HuH-7 (cell line): ENCODE measurements at regions not wholly inside any gene's neighbourhood (a gene's known extent, or its start where the extent isn't known, plus 50 kb on each side); places are given as distances from the start of the nearest gene placed in this dataset.

Source experiments
- DNase-seq: peaks from one replicate; pipeline ENCODE4 v3.0.0; 2011; ENCODE audit warnings: low spot score

DNA sequence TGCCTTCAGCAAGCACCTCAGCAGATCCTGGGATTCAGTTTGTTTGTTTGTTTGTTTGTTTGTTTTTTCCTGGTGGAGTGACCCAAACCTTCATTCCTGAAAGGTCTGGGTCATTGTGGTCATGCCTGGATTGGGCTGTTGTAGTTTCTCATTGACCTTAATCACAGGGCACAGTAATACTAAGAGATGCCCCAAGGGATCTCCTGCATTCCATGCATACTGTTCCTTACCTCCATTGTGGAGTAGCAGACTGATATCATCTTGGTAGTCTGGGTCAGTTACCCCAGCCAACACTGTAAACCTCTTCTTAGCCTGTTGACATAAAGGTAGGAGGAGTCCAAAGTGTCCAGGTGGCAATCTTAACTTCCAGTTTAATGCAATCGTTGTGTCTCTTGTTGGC is 1466.7 kb upstream of the CDH9 start:
- no peak for DNase-seq

DNA sequence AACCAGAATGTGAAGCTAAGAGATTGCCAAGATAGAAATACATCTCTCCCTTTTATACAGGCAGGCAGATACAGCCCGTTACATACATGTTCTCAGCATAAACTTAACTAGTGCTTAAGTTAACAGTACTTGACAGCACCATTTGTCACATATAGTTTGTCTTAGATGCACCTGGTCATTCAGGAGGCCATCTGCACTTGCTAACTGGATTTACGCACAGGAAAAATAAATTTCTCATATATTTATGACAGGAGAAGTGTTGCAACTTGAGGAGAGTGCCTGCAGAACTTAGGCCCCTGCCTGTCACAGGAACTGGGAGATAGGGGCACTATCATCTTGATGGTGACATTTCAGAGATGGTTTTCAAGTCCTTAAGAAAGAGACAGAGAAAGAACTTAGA is 1462.1 kb upstream of the CDH9 start:
- DNase-seq, result no peak

DNA sequence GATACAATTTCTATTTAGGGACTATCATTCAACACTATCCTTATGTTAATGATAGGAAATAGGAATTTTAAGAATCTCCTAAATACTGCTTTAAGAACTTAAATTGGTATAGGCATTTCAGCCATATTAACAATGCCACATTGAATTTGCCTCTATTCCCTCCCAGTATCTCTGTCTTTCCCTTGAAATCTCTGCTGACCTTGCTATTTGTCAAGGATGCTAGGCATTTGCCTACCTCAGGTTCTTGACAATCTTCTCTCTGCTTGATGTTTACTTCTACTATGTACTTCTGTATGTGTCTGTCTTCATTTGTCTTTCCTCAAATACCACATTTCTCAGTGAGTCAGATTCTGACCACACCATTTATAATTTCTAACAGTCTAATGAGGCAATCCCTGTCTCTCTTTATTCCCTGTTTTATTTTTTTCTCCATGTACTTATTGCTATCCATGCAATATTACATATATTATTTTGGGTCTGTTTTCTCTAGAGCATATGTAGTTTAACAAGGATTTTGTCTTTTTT is 1461.4 kb upstream of the CDH9 start:
- no peak for DNase-seq

DNA sequence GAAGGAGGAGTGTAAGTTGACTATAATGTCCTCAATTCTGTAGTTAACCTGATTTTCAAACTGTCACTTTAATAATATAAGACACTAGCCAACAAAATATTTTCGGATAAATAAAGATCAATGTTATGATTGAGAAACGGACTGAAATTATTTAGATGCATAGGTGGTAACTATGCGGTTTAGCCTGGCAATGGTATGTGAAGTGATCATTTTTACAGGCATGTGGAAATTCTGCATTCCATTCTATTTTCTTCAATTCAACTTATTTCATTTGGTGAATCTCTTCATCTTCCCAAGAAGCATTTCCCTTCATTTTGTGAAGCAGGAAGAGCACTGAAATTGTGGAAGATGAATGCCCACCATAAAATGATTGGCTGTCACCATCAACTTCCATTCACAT is 1457.5 kb upstream of the CDH9 start:
- no peak for DNase-seq

DNA sequence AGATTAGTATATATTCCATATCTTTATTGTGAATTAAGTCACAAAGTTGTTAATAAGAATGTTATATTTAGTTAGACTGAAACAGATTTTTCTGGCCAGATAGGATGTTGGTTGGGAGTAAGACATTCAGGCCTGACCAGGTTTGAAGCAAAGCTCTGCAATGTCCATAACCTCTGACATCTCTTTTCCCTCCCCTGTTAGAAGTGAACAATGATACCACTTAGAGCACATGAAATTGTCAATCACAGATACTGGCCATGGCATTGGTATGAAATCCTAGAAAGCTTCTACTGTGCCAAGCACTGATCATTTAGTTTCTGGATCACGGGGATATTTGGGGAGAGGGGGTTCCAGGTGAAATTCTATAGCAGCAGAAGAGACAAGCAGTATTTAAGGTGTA is 1455.1 kb upstream of the CDH9 start:
- DNase-seq, result no peak

DNA sequence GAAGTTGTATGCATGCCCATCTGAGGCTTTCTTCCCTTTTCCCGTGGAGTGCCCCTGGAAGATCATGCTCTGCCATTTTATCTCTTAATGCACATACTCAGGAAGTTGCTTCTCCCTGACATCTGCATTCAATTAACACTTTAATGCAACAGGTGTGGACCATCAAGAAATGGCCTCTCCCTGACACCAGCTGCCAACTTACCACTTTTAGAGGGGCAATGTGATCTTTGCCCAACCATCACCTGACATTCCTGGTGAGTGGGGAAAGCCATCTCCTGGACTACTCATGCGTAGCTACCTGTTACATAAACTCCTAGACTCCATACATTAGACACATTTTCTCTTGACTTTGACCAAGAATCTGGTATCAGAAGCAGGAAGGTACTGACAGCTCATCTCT is 1450.4 kb upstream of the CDH9 start:
- no peak for DNase-seq

DNA sequence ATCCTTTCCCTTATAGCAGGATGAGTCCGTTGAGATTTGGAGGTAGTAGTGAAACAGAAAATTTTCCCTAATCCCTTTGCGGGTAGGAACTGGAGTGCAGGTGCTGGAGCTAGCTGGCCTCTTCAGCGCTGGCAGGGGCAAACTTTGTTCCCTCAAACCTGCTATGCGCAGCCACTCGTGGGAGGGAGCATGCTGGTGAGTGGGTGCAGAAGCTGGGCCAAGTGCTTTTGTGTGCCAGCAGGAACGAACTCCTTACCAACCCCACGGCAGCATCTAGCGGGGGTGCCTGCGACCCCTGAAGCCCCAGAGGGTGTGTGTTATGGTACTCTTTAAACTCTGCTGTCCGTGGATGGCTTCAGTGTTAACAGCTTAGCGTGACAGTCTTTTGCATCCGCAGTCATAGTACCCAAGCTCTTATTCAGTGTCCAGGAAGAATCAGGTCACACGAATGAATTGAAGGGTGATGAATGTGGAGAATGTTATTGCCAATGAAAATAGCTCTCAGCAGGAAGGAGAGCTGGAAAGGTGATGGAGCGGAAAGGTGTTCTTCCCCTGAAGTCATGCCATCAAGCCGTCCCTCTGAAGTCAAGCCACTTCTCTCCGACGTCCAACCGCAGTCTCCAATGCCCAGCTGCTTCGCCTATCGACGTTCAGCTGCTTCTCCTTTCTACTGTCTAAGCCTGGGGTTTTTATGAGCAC is 1445.1 kb upstream of the CDH9 start:
- no peak for DNase-seq

DNA sequence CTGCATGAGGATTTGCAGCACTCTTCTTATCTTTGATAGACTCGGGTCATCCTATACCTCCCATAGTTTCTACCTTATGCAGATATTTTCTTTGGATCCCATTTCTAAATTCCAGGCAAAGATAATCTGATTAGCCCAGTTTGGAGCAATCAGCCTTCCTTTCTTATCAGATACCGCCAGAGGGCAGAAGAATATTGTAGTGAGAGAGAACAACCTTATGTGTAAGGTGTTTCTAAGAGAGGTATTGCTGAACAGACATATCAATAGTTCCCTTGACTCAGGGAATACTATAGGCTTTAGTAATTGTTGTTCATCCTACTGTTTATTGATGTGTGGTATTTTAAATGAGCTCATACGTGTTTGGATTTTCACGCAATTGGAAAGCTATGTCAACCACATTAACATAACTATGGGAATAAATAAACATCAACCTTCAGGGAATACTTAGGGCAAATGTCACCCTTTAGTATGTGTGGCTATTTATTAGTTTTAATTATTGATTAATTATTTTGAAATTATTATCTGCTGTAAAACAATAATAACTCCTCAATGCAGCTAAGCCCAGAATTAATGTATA is 1435.2 kb upstream of the CDH9 start:
- DNase-seq, result peak; percentile 1

DNA sequence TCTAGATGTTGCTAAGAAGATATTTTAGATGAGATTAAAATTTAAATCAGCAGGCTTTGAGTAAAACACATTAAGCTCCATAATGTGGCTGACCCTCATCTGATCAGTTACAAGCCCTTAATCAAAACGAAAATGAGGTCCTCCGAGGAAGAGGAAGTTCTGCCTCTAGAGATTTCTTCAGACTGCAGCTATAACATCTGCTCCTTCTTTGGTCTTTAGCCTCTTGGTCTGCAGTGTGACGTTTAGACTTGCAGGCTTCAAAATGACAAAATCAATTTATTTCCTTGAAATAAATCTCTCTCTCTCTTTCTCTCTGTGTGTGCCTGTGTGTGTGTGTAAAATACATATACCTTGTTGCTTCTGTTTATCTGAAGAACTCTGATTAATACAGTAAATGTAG is 1429.8 kb upstream of the CDH9 start:
- no peak for DNase-seq

DNA sequence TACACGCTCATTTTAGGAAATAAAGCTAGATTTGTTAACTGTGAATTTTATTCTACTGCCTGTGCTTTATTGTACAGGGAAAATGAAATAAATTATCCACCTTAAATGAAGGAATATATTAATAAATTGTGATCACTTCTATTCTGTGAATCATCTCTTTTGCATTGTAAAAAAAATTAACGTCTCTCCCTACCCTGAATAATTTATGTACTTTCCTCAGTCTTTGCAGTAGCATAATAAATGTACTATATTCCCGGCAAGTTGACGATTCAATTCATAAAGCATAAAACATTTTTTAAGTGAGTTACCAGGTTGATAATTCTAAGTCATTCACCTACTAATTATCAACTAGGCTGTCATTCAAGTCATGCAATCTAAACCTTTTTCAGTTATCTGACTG is 1425.3 kb upstream of the CDH9 start:
- DNase-seq, result no peak

DNA sequence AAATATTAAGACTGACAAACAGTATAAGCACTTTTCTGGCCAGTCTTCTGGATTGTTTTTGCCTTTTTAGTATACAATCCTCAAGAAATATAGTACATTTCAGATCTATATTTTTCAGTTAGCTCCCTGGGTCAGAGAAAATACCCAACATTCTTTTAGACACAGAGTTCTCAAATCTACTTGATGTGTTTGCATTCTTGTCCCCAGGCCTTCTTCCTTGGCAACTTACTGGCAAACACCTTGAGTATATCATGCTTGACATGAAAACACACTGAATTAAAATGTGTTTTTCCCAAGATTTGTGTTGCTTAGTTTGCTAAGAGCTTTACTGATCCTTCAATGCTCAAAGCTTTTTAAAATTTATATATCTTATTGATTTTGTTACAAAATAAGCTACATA is 1413.1 kb upstream of the CDH9 start:
- no peak for DNase-seq

DNA sequence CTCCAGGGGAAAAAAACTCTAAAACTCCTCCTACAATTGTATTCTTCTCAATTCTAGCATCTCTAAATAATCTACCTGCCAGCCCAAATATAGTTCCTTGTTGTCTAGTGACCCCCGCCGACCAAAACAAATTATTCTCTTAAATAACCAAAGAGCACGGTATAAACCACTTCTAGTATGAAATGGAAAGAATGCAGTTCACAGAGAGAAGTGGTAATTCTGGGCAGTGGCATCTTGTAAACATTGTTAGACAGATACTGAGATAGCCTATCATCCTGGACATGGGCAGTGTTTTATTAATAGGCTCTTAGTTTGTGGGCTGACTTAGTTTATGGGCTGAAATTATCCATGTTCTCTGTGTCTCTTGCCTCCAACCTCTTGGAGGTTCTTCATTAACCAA is 1412.6 kb upstream of the CDH9 start:
- DNase-seq, result no peak

DNA sequence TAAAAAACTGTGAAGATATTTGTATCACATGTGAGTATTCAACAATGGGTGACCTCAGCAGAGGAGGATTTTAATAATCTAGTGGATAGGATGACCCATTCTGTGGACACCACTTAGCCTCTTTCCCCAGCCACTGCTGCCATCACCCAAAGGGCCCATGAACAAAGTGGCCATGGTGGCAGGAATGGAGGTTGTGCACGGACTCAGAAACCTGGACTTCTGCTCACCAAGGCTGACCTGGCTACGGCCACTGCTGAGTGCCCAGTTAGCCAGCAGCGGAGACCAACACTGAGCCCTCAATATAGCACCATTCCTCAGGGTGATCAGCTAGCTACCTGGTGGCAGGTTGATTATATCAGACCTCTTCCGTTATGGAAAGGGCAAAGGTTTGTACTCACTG is 1410.4 kb upstream of the CDH9 start:
- DNase-seq, result no peak

DNA sequence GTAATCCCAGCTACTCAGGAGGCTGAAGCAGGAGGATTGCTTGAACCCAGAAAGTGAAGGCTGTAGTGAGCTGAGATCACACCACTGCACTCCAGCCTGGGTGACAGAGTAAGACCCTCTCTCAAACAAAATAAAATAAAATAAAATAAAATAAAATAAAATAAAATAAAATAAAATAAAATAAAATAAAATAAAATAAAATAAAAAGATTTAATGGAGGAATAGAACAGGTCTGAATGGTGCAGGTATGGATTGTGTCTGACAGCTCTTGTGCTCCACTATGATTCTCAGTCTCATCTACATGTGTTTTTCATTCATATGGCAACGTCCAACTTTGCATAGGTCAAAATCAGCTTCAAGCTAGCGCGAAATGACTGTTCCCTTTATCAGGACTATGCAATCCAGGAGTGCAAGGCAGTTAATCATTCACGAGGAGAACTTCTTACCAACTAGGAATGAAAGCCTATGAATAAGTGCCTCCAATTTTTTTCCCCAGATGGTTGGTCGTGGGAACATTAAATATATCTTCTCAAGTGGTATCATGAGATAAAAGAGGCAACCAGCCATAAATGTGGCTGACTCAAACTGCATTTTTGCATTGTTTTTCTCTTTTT is 1392.3 kb upstream of the CDH9 start:
- peak; percentile 37 for DNase-seq

DNA sequence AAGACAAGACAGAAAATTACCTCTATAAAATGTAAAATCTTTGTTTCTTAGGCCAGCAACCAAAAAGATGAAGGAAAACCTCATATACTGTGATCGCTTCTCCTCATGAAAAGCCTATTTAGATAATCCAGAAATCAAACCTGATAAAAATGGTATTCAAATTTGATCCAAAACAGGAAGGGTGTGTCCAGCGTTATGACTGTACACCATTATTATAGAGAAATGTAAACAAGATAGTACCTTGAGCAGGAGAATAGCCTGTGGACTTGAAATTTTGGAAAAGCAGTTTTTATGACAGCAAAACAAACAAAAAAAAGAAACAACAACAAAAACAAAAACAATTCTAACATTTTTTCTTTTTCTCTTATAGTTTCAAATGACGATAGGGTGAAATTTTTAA is 1382.8 kb upstream of the CDH9 start:
- no peak for DNase-seq

DNA sequence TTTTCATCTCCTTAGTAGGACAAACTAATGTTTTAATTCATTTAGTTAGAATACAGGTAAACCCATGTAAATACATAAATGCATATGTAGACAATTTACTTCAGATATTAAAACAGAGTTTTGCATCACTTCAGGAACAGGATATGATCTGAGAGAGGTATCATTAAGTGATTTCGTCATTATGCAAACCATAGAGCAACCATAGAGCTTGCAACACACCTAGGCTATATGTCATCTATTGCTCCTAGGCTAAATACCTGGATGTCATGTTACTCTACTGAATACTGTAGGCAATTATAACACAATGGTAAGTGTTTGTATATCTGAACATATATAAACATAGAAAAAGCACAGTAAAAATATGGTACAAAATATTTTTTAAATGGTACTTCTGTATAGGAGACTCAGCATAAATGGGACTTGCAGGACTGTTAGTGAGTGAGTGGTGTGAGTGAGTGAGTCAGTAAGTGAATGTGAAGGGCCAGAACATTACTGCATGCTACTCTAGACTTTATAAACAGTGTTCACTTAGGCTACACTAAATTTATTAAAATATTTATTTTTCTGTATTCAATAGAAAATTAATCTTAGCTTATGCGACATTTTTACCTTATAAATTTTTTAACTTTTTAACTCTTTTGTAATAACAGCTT is 1377.5 kb upstream of the CDH9 start:
- DNase-seq, result no peak

DNA sequence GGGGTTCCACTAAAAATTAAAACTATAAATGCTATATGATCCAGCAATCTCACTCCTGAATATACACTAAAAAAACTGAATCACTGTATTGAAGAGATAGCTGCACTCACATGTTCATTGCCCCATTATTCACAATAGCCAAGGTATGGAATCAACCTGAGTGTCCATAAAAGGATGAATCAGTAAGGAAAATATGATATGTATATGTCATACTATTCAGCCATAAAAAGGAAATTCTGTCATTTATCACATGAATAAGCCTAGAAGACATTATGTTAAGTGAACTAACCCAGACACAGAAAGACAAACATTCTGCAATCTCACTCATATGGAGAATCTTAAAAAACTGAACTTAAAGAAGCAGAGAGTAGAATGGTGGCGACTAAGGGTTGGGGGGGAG is 1376.2 kb upstream of the CDH9 start:
- DNase-seq, result no peak

DNA sequence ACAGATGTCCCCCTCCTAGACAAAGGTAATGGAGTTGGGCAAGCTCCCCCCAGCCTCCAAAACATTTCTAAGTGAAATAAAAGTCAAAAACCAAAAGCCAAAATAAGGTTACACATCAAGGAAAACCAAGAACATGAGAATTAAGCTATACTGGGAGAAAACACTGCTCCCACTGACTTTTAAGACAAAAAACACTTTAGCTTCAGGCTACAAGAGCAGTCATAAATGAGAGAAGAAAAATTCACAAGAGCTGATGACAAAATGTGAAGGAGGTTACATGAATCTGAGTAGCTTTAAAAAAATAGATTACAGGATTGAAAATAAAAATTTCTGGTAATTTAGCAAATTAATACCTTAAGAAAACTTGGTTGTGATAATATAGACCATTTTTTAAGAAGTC is 1370.3 kb upstream of the CDH9 start:
- no peak for DNase-seq

DNA sequence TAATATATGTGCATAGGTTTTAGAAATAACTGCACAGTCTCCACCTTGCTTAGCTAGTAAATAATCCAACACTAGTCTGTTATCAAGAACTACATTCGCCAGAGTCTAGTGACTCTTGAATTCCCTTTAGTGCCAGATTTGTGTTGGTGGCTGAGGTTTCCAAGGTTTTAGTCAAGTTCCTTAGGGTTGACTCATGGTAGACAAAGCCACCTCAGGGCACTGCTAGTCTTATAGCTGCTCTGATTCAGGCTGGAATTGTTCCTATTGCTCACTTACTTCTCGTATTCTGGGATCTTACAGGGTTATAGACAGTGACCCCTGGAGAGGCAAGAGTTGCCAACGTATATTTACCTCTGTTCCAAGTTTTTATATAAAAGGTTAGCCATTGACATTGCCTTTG is 1369.8 kb upstream of the CDH9 start:
- no peak for DNase-seq

DNA sequence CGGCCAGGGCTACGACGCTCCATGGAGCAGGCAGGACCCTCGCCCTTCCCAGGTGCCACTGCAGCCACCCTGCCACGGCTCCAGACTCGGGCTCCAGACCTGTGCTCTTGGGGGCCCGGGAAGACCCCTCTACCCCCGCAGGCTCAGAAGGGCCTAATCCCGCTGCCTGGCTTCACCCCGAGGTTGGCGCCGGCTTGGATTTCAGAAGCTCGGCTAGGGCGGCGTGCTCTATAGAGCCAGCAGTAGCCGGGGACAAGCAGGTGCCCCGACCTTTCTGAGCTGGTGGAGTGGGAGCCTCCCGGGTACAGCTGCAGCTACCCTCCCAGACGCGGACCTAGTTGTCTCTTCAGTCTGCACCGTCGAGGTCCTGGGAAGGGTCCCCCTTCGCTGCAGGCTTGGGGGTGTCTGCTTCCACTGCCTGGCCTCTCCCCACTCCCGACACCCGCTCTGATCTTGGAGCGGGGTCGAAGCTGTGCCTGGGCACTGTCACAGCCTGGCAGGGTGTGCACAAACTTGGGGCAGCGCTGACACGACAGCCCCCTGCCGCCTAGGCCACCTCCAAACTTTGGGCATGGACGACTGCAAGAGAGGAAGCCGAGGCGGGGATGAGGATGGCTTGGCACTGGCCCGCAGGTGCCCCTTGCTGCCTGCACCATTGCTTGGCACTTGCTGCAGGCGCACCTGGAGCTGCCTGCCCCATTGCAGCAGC is 1366.1 kb upstream of the CDH9 start:
- no peak for DNase-seq

DNA sequence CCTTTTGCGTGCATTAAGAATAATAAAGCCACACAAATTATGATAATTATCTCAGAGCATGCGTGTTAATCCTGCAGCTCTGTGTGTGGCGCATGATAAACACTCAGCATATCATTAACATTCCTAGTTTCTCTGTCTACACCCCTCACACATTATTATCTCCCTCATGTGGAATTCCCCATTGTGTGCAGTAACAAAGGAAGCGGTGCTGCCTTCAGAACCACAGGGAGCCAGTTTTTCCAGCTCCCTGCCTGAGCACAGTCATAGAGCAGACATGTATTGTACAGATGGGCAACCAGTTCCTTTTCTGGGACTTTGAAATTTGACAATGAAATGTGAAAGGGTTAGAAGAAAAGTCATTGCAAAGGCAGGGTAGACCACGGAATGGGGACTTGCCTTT is 1365.5 kb upstream of the CDH9 start:
- DNase-seq, result no peak

DNA sequence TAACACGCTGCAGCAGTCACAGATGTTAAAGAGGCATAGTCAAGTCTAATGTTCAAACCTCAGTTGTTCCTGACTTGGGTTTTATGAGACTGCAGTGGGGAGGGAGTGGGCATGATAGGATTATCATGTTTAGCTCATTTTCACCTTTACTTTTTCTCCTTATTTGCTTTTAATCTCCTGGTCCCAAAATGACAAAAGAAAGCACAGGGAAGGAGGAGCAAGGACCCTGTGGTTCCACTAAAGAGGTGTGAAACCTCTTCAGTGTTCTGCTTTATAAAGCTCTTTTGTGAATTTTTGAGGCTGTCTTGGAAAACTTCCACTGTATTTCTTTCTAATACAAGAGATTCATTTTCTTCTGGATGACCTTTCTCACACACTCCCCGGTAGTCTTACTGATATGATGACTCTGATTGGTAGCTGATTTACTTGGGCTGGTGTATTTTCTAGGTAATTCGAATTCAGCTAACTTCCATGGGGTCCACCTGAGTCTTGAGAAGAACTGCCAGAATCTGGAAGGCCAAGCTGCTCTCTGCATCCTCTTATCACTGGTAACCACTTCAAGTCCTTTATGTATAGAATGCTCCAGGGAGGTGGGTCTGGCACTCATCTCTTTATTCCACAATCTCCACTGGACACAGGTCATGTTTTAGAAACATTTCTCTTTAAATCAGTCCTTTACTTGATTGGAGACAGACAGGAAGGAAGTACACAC is 1364.4 kb upstream of the CDH9 start:
- DNase-seq, result no peak
